ENCODE measurements at regions not wholly inside any gene's neighbourhood (a gene's known extent, or its start where the extent isn't known, plus 50 kb on each side); places are given as distances from the start of the nearest gene placed in this dataset.

DNA sequence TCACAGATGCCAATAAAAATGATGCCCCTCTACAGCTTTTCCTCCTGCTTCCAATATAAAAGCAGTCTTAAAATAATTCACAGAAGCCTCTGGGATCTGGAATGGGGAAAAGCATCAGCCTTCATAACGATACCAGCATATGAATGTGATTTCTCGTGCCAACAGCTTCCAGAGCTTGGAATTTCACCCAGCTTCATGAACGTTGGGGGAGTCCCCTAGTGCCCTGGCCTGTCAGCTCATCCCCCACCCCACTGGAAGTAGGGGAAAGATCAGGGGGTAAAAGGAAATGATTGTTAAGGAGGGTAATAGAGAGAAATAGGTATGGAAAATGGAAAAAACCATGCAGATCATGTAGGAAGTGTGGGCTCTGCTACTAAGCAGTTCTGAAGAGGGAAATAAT lies 253.6 kb downstream of the INHBA start:
- no peak for DNase-seq
- Histone ChIP-seq H4K20me1 (ENCODE audit: insufficient read depth, low read depth, low read length) (no peaks in the 10 kb centered on the region), H3K4me3 (ENCODE audit: low read length) (no peak overlapping the region), H2AFZ (ENCODE audit: low read length) (no peak overlapping the region), H3K27ac (ENCODE audit: low read length) (no peak overlapping the region), H3K36me3 (ENCODE audit: insufficient read depth, low read length) (no peaks in the 10 kb centered on the region), H3K9me2 (replicated peaks; ENCODE audit: insufficient read depth, low read length) (no peaks in the 10 kb centered on the region), H3K9me3 (ENCODE audit: low read length) (no peaks in the 10 kb centered on the region), H3K4me1 (ENCODE audit: low read length) (no peaks in the 10 kb centered on the region), H3K79me2 (ENCODE audit: low read length) (no peaks in the 10 kb centered on the region), H3K4me2 (ENCODE audit: low read depth, low read length, poor library complexity, severe bottlenecking) (no peak overlapping the region), H3K27me3 (ENCODE audit: low read length) (no peaks in the 10 kb centered on the region), H3K9ac (ENCODE audit: low read length) (no peak overlapping the region)

DNA sequence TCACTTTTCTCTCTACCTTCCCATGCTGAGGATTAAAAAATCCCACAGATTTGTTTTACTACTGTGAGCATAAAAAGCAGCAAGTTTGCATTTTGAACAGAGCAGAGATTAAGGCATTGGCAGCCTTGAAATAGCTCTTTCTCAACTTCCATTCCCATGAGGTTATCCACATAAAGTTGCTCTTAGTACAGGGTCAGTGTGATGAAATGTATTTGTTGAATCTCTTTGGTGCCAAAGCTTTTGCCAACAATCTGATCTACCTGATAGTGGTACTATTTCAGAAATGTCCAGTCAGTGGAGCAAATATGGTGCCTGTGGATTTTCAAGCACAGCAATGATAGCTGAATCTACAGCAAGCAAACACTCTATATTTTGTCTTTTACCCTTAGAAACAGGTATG lies 254.8 kb downstream of the INHBA start:
- Histone ChIP-seq H3K4me1 (ENCODE audit: low read length) (no peaks in the 10 kb centered on the region), H2AFZ (ENCODE audit: low read length) (no peak overlapping the region), H4K20me1 (ENCODE audit: insufficient read depth, low read depth, low read length) (no peaks in the 10 kb centered on the region), H3K9ac (ENCODE audit: low read length) (no peak overlapping the region), H3K79me2 (ENCODE audit: low read length) (no peaks in the 10 kb centered on the region), H3K36me3 (ENCODE audit: insufficient read depth, low read length) (no peaks in the 10 kb centered on the region), H3K27ac (ENCODE audit: low read length) (no peak overlapping the region), H3K9me3 (ENCODE audit: low read length) (no peaks in the 10 kb centered on the region), H3K27me3 (ENCODE audit: low read length) (no peaks in the 10 kb centered on the region), H3K4me3 (ENCODE audit: low read length) (no peak overlapping the region), H3K4me2 (ENCODE audit: low read depth, low read length, poor library complexity, severe bottlenecking) (no peak overlapping the region), H3K9me2 (replicated peaks; ENCODE audit: insufficient read depth, low read length) (no peaks in the 10 kb centered on the region)
- no peak for DNase-seq

DNA sequence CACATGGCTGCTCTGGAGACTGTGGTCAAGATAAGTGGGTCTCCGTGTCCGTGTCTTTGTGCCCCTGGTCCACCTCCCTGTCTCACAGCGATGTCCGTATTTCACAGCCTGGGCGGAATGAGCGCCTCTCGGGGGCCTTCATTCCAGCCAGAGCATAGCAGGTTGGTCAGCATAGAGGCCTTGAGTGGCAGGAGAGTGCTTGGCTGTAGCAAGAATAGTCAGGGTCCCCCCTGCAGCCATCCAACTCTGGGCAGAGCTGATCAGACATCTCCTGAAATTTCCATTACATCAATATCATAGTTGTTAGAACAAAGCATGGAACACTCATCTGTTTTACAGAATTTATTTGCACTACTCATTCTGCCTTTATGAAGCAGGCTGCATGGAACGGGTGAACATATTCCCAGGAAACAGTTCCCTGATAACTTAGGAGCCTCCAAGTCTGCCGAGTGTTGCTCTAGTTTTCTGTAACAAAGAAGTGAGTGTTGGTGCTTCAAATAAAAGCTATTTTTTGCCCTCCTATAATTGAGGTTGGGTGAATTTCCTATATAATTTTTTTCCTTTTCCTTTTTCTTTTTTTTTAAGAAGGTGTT lies 255.3 kb downstream of the INHBA start:
- DNase-seq, result no peak
- Histone ChIP-seq H3K27ac (ENCODE audit: low read length) (no peak overlapping the region), H3K9ac (ENCODE audit: low read length) (no peak overlapping the region), H4K20me1 (ENCODE audit: insufficient read depth, low read depth, low read length) (no peaks in the 10 kb centered on the region), H2AFZ (ENCODE audit: low read length) (no peak overlapping the region), H3K36me3 (ENCODE audit: insufficient read depth, low read length) (no peaks in the 10 kb centered on the region), H3K9me3 (ENCODE audit: low read length) (no peaks in the 10 kb centered on the region), H3K4me2 (ENCODE audit: low read depth, low read length, poor library complexity, severe bottlenecking) (no peak overlapping the region), H3K4me3 (ENCODE audit: low read length) (no peak overlapping the region), H3K27me3 (ENCODE audit: low read length) (no peaks in the 10 kb centered on the region), H3K79me2 (ENCODE audit: low read length) (no peaks in the 10 kb centered on the region), H3K4me1 (ENCODE audit: low read length) (no peaks in the 10 kb centered on the region), H3K9me2 (replicated peaks; ENCODE audit: insufficient read depth, low read length) (no peaks in the 10 kb centered on the region)

DNA sequence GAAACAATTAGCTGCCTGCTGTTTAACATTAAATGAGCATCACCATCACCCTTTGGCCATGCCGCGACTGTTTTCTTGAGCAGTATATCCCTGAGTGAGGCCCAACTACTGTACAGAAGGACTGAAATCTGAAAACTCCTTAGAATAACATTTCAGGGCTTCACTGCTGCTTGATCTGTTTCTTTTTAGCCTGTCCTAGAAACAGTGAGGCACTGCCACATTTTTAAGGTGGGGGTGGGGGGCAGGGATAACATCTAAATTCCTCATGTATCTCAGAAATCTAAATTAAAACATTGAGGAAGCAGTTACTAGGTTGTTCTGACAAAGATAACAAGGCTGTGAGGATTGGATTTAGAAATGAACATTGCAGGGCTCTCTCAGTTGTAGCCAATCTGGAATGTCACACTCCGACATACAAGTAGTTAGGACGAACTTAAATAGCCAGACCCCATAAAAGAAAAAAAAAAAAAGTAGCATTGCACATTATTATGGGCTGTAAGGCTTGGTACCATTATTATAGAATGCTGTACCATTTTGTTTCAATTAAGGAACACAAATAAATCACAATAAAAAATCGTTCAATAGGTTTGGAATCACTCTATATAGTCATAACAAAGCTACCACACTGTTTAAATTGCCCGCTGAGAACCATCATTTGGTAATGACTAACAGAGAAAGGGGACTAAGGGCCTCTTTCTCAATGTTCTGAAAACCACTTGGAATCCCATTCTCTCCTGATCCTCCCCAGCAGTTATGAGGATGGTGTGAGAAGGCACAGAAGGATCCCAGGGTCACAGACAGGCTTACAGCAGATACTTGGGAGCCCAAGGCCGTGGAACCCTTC lies 256.1 kb downstream of the INHBA start:
- no peaks in the 10 kb centered on the region for H3K27me3 ChIP-seq (ENCODE audit: low read length)
- no peaks in the 10 kb centered on the region for H3K9me3 ChIP-seq (ENCODE audit: low read length)
- DNase-seq, result no peak
- no peak overlapping the region for H3K9ac ChIP-seq (ENCODE audit: low read length)
- no peaks in the 10 kb centered on the region for H3K79me2 ChIP-seq (ENCODE audit: low read length)
- H4K20me1 ChIP-seq (ENCODE audit: insufficient read depth, low read depth, low read length), result no peaks in the 10 kb centered on the region
- no peaks in the 10 kb centered on the region for H3K4me1 ChIP-seq (ENCODE audit: low read length)
- no peak overlapping the region for H2AFZ ChIP-seq (ENCODE audit: low read length)
- no peak overlapping the region for H3K4me2 ChIP-seq (ENCODE audit: low read depth, low read length, poor library complexity, severe bottlenecking)
- H3K27ac ChIP-seq (ENCODE audit: low read length), result no peak overlapping the region
- H3K36me3 ChIP-seq (ENCODE audit: insufficient read depth, low read length), result no peaks in the 10 kb centered on the region
- no peaks in the 10 kb centered on the region for H3K9me2 ChIP-seq (replicated peaks; ENCODE audit: insufficient read depth, low read length)
- no peak overlapping the region for H3K4me3 ChIP-seq (ENCODE audit: low read length)

DNA sequence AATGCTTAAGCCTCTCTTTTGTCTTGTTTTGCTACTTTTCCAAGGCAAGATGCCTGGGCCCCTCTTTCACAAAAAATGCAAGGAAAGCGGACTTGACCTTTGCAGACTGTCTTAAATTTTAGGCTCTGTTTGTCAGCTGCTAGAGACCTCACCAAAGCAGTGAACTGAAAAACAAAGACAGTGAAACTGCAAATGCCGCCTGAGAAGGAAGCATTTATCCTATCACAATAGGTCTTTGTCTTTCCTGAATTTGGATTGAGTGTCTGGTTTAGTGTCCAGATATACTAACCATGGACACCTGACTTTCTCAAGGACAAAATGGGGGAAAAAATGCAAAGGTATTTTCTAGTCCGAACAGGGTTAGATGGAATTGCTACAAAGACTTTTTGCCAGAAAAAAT lies 256.9 kb downstream of the INHBA start:
- H3K4me2 ChIP-seq (ENCODE audit: low read depth, low read length, poor library complexity, severe bottlenecking), result no peak overlapping the region
- no peaks in the 10 kb centered on the region for H3K4me1 ChIP-seq (ENCODE audit: low read length)
- H3K9ac ChIP-seq (ENCODE audit: low read length), result no peak overlapping the region
- no peaks in the 10 kb centered on the region for H3K36me3 ChIP-seq (ENCODE audit: insufficient read depth, low read length)
- no peaks in the 10 kb centered on the region for H4K20me1 ChIP-seq (ENCODE audit: insufficient read depth, low read depth, low read length)
- no peak overlapping the region for H2AFZ ChIP-seq (ENCODE audit: low read length)
- no peak overlapping the region for H3K4me3 ChIP-seq (ENCODE audit: low read length)
- no peaks in the 10 kb centered on the region for H3K79me2 ChIP-seq (ENCODE audit: low read length)
- H3K27me3 ChIP-seq (ENCODE audit: low read length), result no peaks in the 10 kb centered on the region
- no peaks in the 10 kb centered on the region for H3K9me2 ChIP-seq (replicated peaks; ENCODE audit: insufficient read depth, low read length)
- no peak overlapping the region for H3K27ac ChIP-seq (ENCODE audit: low read length)
- H3K9me3 ChIP-seq (ENCODE audit: low read length), result no peaks in the 10 kb centered on the region
- DNase-seq, result no peak

DNA sequence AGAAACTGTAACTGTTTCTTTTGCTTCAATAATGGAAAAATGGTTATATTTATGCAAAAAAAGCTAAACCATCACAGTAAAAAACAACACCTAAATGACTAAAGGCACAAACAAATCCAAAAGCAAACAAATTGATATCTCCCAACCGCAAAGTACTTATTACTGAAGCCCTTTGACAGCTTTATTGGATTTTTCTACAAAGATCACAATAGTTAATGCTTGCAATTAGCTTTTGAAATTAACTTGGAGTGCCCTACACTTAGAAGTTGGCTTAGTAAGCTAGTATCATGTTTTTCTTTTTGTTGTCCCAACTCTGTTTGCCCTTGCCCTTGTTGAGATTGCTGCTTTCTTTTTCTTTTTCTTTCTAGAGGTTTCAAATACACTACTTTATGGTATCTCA lies 257.5 kb downstream of the INHBA start:
- no peaks in the 10 kb centered on the region for H3K9me3 ChIP-seq (ENCODE audit: low read length)
- no peak overlapping the region for H2AFZ ChIP-seq (ENCODE audit: low read length)
- H3K4me2 ChIP-seq (ENCODE audit: low read depth, low read length, poor library complexity, severe bottlenecking), result no peak overlapping the region
- no peak overlapping the region for H3K4me3 ChIP-seq (ENCODE audit: low read length)
- DNase-seq, result no peak
- no peaks in the 10 kb centered on the region for H4K20me1 ChIP-seq (ENCODE audit: insufficient read depth, low read depth, low read length)
- H3K4me1 ChIP-seq (ENCODE audit: low read length), result no peaks in the 10 kb centered on the region
- no peaks in the 10 kb centered on the region for H3K36me3 ChIP-seq (ENCODE audit: insufficient read depth, low read length)
- H3K9ac ChIP-seq (ENCODE audit: low read length), result no peak overlapping the region
- H3K9me2 ChIP-seq (replicated peaks; ENCODE audit: insufficient read depth, low read length), result no peaks in the 10 kb centered on the region
- H3K79me2 ChIP-seq (ENCODE audit: low read length), result no peaks in the 10 kb centered on the region
- no peaks in the 10 kb centered on the region for H3K27me3 ChIP-seq (ENCODE audit: low read length)
- H3K27ac ChIP-seq (ENCODE audit: low read length), result no peak overlapping the region

DNA sequence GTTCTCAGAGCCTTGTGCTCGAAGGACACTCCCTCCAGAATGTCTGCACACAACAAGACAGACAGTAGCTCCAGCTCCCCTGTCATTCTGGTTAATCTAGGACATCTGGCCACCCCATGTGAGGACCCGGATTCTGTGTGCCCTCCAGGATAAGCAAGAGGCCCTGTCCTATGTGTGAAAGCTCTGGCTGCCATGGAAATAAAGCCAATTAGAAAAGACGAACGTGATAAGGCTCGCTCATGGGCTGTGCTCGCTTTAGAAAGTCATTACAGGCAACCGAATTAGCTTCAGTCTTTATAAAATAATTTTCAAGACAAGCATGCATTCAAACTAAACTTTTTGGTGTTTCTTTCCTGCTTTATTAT lies 263.4 kb downstream of the INHBA start:
- Histone ChIP-seq H3K9ac (ENCODE audit: low read length) (no peak overlapping the region), H3K4me1 (ENCODE audit: low read length) (no peaks in the 10 kb centered on the region), H3K79me2 (ENCODE audit: low read length) (no peaks in the 10 kb centered on the region), H3K4me3 (ENCODE audit: low read length) (no peak overlapping the region), H3K9me2 (replicated peaks; ENCODE audit: insufficient read depth, low read length) (no peaks in the 10 kb centered on the region), H3K27ac (ENCODE audit: low read length) (no peak overlapping the region), H3K9me3 (ENCODE audit: low read length) (peaks cover 2% of the 10 kb centered on the region), H2AFZ (ENCODE audit: low read length) (no peak overlapping the region), H3K36me3 (ENCODE audit: insufficient read depth, low read length) (no peaks in the 10 kb centered on the region), H4K20me1 (ENCODE audit: insufficient read depth, low read depth, low read length) (no peaks in the 10 kb centered on the region), H3K27me3 (ENCODE audit: low read length) (no peaks in the 10 kb centered on the region), H3K4me2 (ENCODE audit: low read depth, low read length, poor library complexity, severe bottlenecking) (no peak overlapping the region)
- no peak for DNase-seq

DNA sequence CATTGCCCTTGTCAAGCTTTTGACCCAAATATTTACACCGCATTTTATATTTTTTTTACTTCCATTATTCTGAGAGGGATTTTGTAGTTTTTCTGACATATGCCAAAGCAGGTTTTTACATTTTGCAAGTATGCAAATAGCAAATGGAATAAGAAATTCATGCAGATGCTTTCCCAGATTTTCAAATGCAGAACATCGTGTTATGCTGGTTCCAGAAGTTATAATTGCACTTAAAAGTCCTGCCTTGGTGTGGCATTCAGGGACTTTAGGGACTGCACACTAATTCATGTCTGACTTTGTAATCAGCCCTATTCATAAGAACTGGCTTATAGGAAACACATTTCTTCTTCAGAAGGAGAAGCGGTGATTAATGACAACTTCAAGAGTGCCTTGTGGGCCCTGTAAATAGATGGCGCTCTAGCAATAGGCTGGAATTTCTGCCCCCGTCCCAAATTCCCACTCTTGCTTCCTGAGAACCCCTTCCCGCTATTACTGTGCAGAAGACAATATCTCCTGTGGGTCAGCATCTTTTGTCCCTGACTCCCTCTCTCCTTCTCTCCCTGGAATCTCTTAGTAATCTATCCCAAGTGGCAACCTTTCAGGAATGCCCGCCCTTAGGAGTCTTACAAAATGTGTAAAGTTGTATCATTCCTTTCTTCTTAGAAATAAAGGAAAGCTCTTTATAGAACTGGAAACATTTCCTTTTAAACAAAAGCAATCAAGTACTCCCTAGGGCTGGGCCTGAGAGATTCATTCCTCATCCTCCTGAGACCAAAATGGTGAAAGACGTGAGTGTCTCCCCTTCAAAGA lies 264.0 kb downstream of the INHBA start:
- DNase-seq, result no peak
- Histone ChIP-seq H3K4me3 (ENCODE audit: low read length) (no peak overlapping the region), H3K79me2 (ENCODE audit: low read length) (no peaks in the 10 kb centered on the region), H3K9me3 (ENCODE audit: low read length) (peaks cover 6% of the 10 kb centered on the region), H2AFZ (ENCODE audit: low read length) (no peak overlapping the region), H3K4me2 (ENCODE audit: low read depth, low read length, poor library complexity, severe bottlenecking) (no peak overlapping the region), H3K9me2 (replicated peaks; ENCODE audit: insufficient read depth, low read length) (no peaks in the 10 kb centered on the region), H3K36me3 (ENCODE audit: insufficient read depth, low read length) (no peaks in the 10 kb centered on the region), H3K4me1 (ENCODE audit: low read length) (no peaks in the 10 kb centered on the region), H3K9ac (ENCODE audit: low read length) (no peak overlapping the region), H4K20me1 (ENCODE audit: insufficient read depth, low read depth, low read length) (no peaks in the 10 kb centered on the region), H3K27me3 (ENCODE audit: low read length) (no peaks in the 10 kb centered on the region), H3K27ac (ENCODE audit: low read length) (no peak overlapping the region)
